ENCODE measurements at regions not wholly inside any gene's neighbourhood (a gene's known extent, or its start where the extent isn't known, plus 50 kb on each side); places are given as distances from the start of the nearest gene placed in this dataset.

DNA sequence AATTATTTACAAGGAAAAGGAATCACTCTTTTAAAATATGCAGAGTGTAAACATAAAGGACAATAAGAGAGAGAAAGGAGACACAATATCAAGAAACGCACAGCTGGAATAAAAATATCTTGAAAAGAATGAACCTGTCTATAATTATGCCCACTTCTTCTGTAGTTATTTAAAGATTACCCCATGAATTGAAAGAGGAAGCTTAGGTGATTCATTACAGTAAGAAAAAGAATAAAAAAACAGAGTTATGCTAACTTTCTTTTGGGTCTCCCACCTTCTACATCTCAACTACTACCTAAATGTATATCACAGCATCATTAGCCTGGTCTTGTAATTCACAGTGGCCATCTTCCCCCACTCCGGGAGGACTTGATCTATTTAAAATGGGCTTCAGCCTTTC lies 182.1 kb downstream of the MRPL39 start:
- ATAC-seq (no peak), DNase-seq (no peak)
- no peak overlapping the region for H3K4me3 ChIP-seq
- H3K27me3 ChIP-seq: no peaks in the 10 kb centered on the region
- H3K27ac ChIP-seq: no peak overlapping the region
- TF ChIP-seq, protein P1, sequence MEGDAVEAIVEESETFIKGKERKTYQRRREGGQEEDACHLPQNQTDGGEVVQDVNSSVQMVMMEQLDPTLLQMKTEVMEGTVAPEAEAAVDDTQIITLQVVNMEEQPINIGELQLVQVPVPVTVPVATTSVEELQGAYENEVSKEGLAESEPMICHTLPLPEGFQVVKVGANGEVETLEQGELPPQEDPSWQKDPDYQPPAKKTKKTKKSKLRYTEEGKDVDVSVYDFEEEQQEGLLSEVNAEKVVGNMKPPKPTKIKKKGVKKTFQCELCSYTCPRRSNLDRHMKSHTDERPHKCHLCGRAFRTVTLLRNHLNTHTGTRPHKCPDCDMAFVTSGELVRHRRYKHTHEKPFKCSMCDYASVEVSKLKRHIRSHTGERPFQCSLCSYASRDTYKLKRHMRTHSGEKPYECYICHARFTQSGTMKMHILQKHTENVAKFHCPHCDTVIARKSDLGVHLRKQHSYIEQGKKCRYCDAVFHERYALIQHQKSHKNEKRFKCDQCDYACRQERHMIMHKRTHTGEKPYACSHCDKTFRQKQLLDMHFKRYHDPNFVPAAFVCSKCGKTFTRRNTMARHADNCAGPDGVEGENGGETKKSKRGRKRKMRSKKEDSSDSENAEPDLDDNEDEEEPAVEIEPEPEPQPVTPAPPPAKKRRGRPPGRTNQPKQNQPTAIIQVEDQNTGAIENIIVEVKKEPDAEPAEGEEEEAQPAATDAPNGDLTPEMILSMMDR (IDR thresholded peaks at IDR 0.05): no peak
- TF ChIP-seq POLR2A (IDR thresholded peaks at IDR 0.05): no peak
- H3K9me3 ChIP-seq: no peaks in the 10 kb centered on the region
- no peaks in the 10 kb centered on the region for H3K36me3 ChIP-seq
- intact Hi-C loops (cut with DNase I): no loop called here
- peaks cover 0 to 6% (median 0%) of the 10 kb centered on the region in 4 donors for H3K4me1 ChIP-seq
- 55% methylated on average over 2 of the region's 2 CpGs for WGBS (ENCODE audit: insufficient coverage, low coverage, low lambda C conversion rate, missing lambda C conversion rate)

- Histone ChIP-seq H3K36me3 (no peaks in the 10 kb centered on the region), H3K9me3 (no peaks in the 10 kb centered on the region), H3K27ac (no peak overlapping the region), H3K27me3 (no peaks in the 10 kb centered on the region), H3K4me1 (peaks cover 0 to 6% (median 0%) of the 10 kb centered on the region in 4 donors), H3K4me3 (no peak overlapping the region)
- TF ChIP-seq POLR2A (IDR thresholded peaks at IDR 0.05): no peak
- TF ChIP-seq, protein P1 (IDR thresholded peaks at IDR 0.05): no peak
- ATAC-seq (no peak), DNase-seq (no peak)
- WGBS (ENCODE audit: insufficient coverage, low coverage, low lambda C conversion rate, missing lambda C conversion rate): 61% methylated on average over 2 of the region's 2 CpGs
- intact Hi-C loops (cut with DNase I): no loop called here
Measured at GRCh38 chr21:25424634-25425033, 182.6 kb downstream of the MRPL39 start.

DNA sequence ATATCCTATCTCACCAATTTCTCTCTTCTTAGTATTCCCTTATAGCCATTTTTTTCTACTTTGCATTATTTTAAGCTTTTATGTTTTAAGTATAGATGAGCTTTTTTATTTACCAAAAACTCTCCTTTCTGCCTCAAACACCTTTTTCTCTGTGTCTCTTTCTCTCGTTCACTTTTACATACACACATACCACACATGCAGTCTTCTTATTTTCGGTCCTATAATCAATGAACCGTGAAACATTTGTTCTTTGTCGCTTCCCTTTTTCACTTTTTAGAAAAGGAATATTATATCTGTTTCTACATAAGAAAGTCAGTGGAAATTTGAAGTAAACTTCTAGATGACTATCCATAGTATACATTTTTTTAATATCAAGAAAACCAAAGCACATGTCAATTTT lies 183.2 kb downstream of the MRPL39 start:
- Histone ChIP-seq H3K36me3 (no peaks in the 10 kb centered on the region), H3K9me3 (no peaks in the 10 kb centered on the region), H3K27me3 (no peaks in the 10 kb centered on the region), H3K27ac (no peak overlapping the region), H3K4me3 (no peak overlapping the region), H3K4me1 (peaks cover 0 to 6% (median 0%) of the 10 kb centered on the region in 4 donors)
- intact Hi-C loops (cut with DNase I): no loop called here
- ATAC-seq: no peak
- DNase-seq: no peak
- WGBS (ENCODE audit: insufficient coverage, low coverage, low lambda C conversion rate, missing lambda C conversion rate): 55% methylated on average over 4 of the region's 4 CpGs
- TF ChIP-seq, protein P1 (IDR thresholded peaks at IDR 0.05): no peak
- no peak for TF ChIP-seq POLR2A (IDR thresholded peaks at IDR 0.05)

- Histone ChIP-seq H3K27me3 (no peaks in the 10 kb centered on the region), H3K27ac (no peak overlapping the region), H3K36me3 (no peaks in the 10 kb centered on the region), H3K4me1 (peaks cover 0 to 6% (median 0%) of the 10 kb centered on the region in 4 donors), H3K4me3 (no peak overlapping the region), H3K9me3 (no peaks in the 10 kb centered on the region)
- ATAC-seq: no peak
- intact Hi-C loops (cut with DNase I): no loop called here
- no peak for TF ChIP-seq POLR2A (IDR thresholded peaks at IDR 0.05)
- TF ChIP-seq, protein P1 (IDR thresholded peaks at IDR 0.05): no peak
- DNase-seq: no peak
- 55% methylated on average over 4 of the region's 4 CpGs for WGBS (ENCODE audit: insufficient coverage, low coverage, low lambda C conversion rate, missing lambda C conversion rate)
Measured at GRCh38 chr21:25422610-25423608, 184.4 kb downstream of the MRPL39 start.
